GM23248 (cell line): ENCODE measurements at regions not wholly inside any gene's neighbourhood (a gene's known extent, or its start where the extent isn't known, plus 50 kb on each side); places are given as distances from the start of the nearest gene placed in this dataset.
"Not testable (repeated sequence)": the region's sequence is repeated elsewhere in the genome, so short reads cannot be mapped to it uniquely, and the experiment has no call there.

Experiments
- EZH2 ChIP-seq: fragments of 200-600 bp; sonication (generic); IDR thresholded peaks from 2 replicates; pipeline ENCODE4 v1.6.1; 2018; ENCODE audit warnings: antibody characterized with exemption, mild to moderate bottlenecking; ENCODE audit not compliant: insufficient read depth, poor library complexity, severe bottlenecking
- EZH2phosphoT487 ChIP-seq: fragments of 200-600 bp; sonication (generic); IDR thresholded peaks from 2 replicates; pipeline ENCODE4 v1.6.1; 2018; ENCODE audit warnings: antibody characterized with exemption, moderate library complexity, mild to moderate bottlenecking, low read depth; ENCODE audit not compliant: insufficient read depth

DNA sequence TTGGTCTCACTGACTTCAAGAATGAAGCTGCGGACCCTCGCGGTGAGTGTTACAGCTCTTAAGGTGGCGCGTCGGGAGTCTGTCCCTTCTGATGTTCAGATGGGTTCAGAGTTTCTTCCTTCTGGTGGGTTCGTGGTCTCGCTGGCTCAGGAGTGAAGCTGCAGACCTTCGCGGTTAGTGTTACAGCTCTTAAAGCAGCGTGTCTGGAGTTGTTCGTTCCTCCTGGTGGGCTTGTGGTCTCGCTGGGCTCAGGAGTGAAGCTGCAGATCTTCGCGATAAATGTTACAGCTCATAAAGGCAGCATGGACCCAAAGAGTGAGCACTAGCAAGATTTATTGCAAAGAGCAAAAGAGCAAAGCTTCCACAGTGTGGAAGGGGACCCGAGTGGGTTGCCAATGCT is 119.1 kb upstream of the TOP1 start:
- not testable (repeated sequence) for TF ChIP-seq EZH2phosphoT487, EZH2
